ENCODE measurements at regions not wholly inside any gene's neighbourhood (a gene's known extent, or its start where the extent isn't known, plus 50 kb on each side); places are given as distances from the start of the nearest gene placed in this dataset.

GRCh38 chr14:85947461-85948139, 417.7 kb downstream of the FLRT2 start:
- Histone ChIP-seq H3K36me3 (no peaks in the 10 kb centered on the region), H3K9me3 (no peaks in the 10 kb centered on the region), H3K4me3 (no peak overlapping the region), H3K27ac (no peak overlapping the region), H3K4me1 (no peaks in the 10 kb centered on the region), H3K27me3 (no peaks in the 10 kb centered on the region)
- DNase-seq (ENCODE audit: low spot score in 2 of 2): no peak
- intact Hi-C loops (cut with DNase I; ENCODE audit: low total_unique reads): no loop called here
- TF ChIP-seq POLR2AphosphoS5 (IDR thresholded peaks at IDR 0.05) (no peak), POLR2A (IDR thresholded peaks at IDR 0.05) (no peak), CTCF (IDR thresholded peaks at IDR 0.05) (no peak)

- Histone ChIP-seq H3K4me1 (no peaks in the 10 kb centered on the region), H3K27ac (no peak overlapping the region), H3K27me3 (no peaks in the 10 kb centered on the region), H3K36me3 (no peaks in the 10 kb centered on the region), H3K9me3 (peaks cover 4 to 8% of the 10 kb centered on the region in 2 donors), H3K4me3 (no peak overlapping the region)
- intact Hi-C loops (cut with DNase I; ENCODE audit: low total_unique reads): no loop called here
- TF ChIP-seq CTCF (IDR thresholded peaks at IDR 0.05): no peak
- DNase-seq (ENCODE audit: low spot score in 2 of 2): no peak
Observed at GRCh38 chr14:85943192-85943591, 413.2 kb downstream of the FLRT2 start.

GRCh38 chr14:85934886-85935254, 404.9 kb downstream of the FLRT2 start:
- TF ChIP-seq POLR2A (IDR thresholded peaks at IDR 0.05) (no peak), CTCF (IDR thresholded peaks at IDR 0.05) (no peak), POLR2AphosphoS5 (IDR thresholded peaks at IDR 0.05) (no peak)
- no peak for DNase-seq (ENCODE audit: low spot score in 2 of 2)
- Histone ChIP-seq H3K9me3 (peaks cover 4 to 12% of the 10 kb centered on the region in 2 donors), H3K4me3 (peak overlapping the region; percentile 30 to 68 (median 39)), H3K27me3 (no peaks in the 10 kb centered on the region), H3K4me1 (no peaks in the 10 kb centered on the region), H3K27ac (peak overlapping the region in 1 of 2 donors; percentile 43), H3K36me3 (no peaks in the 10 kb centered on the region)
- intact Hi-C loops (cut with DNase I; ENCODE audit: low total_unique reads): no loop called here

- no peak for DNase-seq (ENCODE audit: low spot score in 2 of 2)
- intact Hi-C loops (cut with DNase I; ENCODE audit: low total_unique reads): no loop called here
- Histone ChIP-seq H3K36me3 (no peaks in the 10 kb centered on the region), H3K27ac (peak overlapping the region in 1 of 2 donors; percentile 43), H3K4me3 (peak overlapping the region; percentile 30 to 68 (median 39)), H3K9me3 (peaks cover 4 to 12% of the 10 kb centered on the region in 2 donors), H3K27me3 (no peaks in the 10 kb centered on the region), H3K4me1 (no peaks in the 10 kb centered on the region)
- TF ChIP-seq POLR2AphosphoS5 (IDR thresholded peaks at IDR 0.05): no peak
- TF ChIP-seq POLR2A (IDR thresholded peaks at IDR 0.05): no peak
Observed at GRCh38 chr14:85934123-85934885, 404.4 kb downstream of the FLRT2 start.

- no peak overlapping the region for H3K27ac ChIP-seq
- H3K4me1 ChIP-seq: no peaks in the 10 kb centered on the region
- intact Hi-C loops (cut with DNase I; ENCODE audit: low total_unique reads): no loop called here
- no peak overlapping the region for H3K4me3 ChIP-seq
- no peaks in the 10 kb centered on the region for H3K9me3 ChIP-seq
- DNase-seq (ENCODE audit: low spot score in 2 of 2): no peak
- no peaks in the 10 kb centered on the region for H3K36me3 ChIP-seq
- H3K27me3 ChIP-seq: no peaks in the 10 kb centered on the region
- no peak for TF ChIP-seq POLR2AphosphoS5 (IDR thresholded peaks at IDR 0.05)
- TF ChIP-seq CTCF (IDR thresholded peaks at IDR 0.05): no peak
- no peak for TF ChIP-seq POLR2A (IDR thresholded peaks at IDR 0.05)
Observed at GRCh38 chr14:85921241-85921640, 391.3 kb downstream of the FLRT2 start.

Measured in breast epithelium (tissue), 4 donors.